Cardiac fibroblast (primary cell): ENCODE measurements at regions not wholly inside any gene's neighbourhood (a gene's known extent, or its start where the extent isn't known, plus 50 kb on each side); places are given as distances from the start of the nearest gene placed in this dataset.
A peak's percentile ranks its signal among the peaks of the same experiment; 100 is the strongest.

Experiments used
- DNase-seq, 2 donors: peaks; one replicate each; pipeline versions ENCODE4 v3.0.0 to v3.0.0-alpha.2; 2010; ENCODE audit warnings: low read depth in 2 of 2
- H3K4me3 ChIP-seq, 2 donors: replicated peaks in 1 of 2; 1 replicate in 1 of 2; 2 replicates in 1 of 2; pipeline ENCODE4 v1.5.1; 2011; ENCODE audit warnings: low read depth in 2 of 2, low read length in 2 of 2, mild to moderate bottlenecking in 2 of 2, moderate library complexity in 1 of 2
- CTCF ChIP-seq: IDR thresholded peaks from one replicate; pipeline ENCODE4 v1.5.1; 2011; ENCODE audit warnings: low read depth, mild to moderate bottlenecking, low read length, inconsistent platforms

DNA sequence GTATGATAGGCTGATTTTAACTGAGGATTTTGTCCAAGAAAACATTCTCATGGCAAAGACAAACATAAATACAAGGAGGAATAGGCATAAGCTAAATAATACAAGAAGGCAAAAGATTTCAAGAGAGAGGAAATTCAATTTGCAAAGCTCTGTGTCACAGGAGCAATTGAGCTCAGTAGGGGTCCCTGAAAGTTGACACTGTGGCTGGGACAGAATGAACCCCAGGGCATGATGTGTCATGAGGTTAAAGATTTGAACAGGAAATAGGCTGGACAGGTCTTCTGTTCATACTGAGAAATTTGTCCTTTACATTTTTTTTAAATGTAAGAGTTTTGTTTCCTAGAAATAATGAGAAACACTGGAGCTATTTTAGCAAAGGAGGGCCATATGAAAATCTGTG lies 555.4 kb upstream of the NEGR1 start:
- no peak for DNase-seq
- TF ChIP-seq CTCF = no peak
- H3K4me3 ChIP-seq = no peak overlapping the region

GRCh38 chr1:72830606-72831390 lies 548.5 kb upstream of the NEGR1 start:
- no peak overlapping the region for H3K4me3 ChIP-seq
- no peak for DNase-seq
- no peak for TF ChIP-seq CTCF

DNA sequence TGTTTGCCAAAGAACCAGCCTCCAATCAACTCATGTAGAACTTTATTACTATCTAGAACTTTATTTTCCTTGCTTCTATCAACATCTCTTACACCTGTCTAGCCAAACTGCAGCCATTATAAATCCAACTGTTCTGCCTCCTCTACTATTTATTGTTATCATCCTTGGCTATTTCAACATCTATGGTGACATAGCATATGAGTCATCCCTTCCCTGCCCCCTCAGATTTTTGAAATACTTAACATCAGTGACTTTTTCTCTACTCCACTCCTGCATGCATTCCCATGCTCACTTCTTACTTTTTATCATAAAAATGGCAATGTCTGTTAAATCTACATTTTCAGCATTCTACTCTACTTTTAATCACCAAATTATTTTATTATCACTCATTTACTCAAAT lies 544.9 kb upstream of the NEGR1 start:
- peak in 1 of 2 donors; percentile 50 for DNase-seq
- H3K4me3 ChIP-seq = no peak overlapping the region
- TF ChIP-seq CTCF = no peak

- no peak overlapping the region for H3K4me3 ChIP-seq
- DNase-seq = no peak
- TF ChIP-seq CTCF = no peak
Observed at GRCh38 chr1:72804541-72804940, 522.2 kb upstream of the NEGR1 start.

DNA sequence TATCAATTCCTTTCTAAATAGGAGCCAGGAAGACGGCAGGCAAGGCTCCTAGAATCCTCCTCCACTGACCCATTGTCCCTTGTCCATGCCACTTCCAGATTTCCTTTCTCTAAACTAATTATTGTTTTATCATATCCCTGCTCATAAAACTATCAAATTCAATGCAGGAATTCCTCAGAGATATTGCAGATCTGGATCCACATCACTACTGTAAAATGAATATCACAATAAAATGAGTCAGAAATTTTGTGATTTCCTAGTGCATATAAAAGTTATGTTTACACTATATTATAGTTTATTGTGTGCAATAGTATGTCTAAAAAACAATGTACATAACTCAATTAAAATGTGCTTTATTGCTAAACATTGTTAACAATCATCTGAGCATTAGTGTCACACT lies 498.7 kb upstream of the NEGR1 start:
- TF ChIP-seq CTCF = no peak
- no peak for DNase-seq
- H3K4me3 ChIP-seq = no peak overlapping the region

DNA sequence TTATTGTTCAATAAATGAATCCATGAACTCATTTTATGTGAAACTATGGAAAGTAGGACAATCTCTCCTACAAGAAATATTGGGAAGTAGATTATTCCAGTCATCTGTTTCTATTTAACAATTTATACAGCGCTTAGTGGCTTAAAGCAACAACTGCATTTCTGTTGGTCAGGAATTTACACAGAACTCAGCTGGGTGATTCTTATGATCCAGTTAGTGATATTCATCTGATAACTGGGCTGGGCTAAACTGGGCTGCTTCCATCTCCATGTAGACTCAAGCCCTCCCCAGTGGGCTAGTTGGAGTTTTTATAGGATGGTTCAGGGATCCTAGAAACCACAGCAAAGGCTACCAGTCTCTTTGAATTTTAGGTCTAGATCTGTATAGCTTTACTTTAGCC lies 497.9 kb upstream of the NEGR1 start:
- no peak for TF ChIP-seq CTCF
- DNase-seq = no peak
- no peak overlapping the region for H3K4me3 ChIP-seq

- no peak overlapping the region for H3K4me3 ChIP-seq
- no peak for TF ChIP-seq CTCF
- peak in 1 of 2 donors; percentile 2 for DNase-seq
Observed at GRCh38 chr1:72777918-72778317, 495.6 kb upstream of the NEGR1 start.
